KG1 (cell line): ENCODE measurements at regions not wholly inside any gene's neighbourhood (a gene's known extent, or its start where the extent isn't known, plus 50 kb on each side); places are given as distances from the start of the nearest gene placed in this dataset.
"Not testable (repeated sequence)": the region's sequence is repeated elsewhere in the genome, so short reads cannot be mapped to it uniquely, and the experiment has no call there.

Experiments
- DNase-seq: peaks from one replicate; lab custom pipeline; 2025; lab: John Stamatoyannopoulos, UW

GRCh38 chr4:12697970-12698369, 786.2 kb downstream of the RAB28 start:
- no peak for DNase-seq

GRCh38 chr4:12692815-12693214, 791.3 kb downstream of the RAB28 start:
- no peak for DNase-seq

- no peak for DNase-seq
These were observed 793.0 kb downstream of the RAB28 start for GRCh38 chr4:12691168-12691567.

- no peak for DNase-seq
These were observed 794.7 kb downstream of the RAB28 start for GRCh38 chr4:12689457-12689856.

- DNase-seq = no peak
These were observed 804.9 kb downstream of the RAB28 start for GRCh38 chr4:12679217-12679616.

GRCh38 chr4:12674184-12674583, 810.0 kb downstream of the RAB28 start:
- no peak for DNase-seq

GRCh38 chr4:12672303-12672702, 811.8 kb downstream of the RAB28 start:
- no peak for DNase-seq

GRCh38 chr4:12658146-12658545, 826.0 kb downstream of the RAB28 start:
- no peak for DNase-seq

- DNase-seq = no peak
These were observed 832.3 kb downstream of the RAB28 start for GRCh38 chr4:12651876-12652275.

GRCh38 chr4:12645732-12646131, 838.4 kb downstream of the RAB28 start:
- no peak for DNase-seq

GRCh38 chr4:12644261-12644660, 839.9 kb downstream of the RAB28 start:
- no peak for DNase-seq

GRCh38 chr4:12636191-12636590, 847.9 kb downstream of the RAB28 start:
- DNase-seq = no peak

- DNase-seq = no peak
These were observed 848.5 kb downstream of the RAB28 start for GRCh38 chr4:12635629-12636028.

- DNase-seq = peak; percentile 56
These were observed 851.0 kb downstream of the RAB28 start for GRCh38 chr4:12633053-12633651.

GRCh38 chr4:12615822-12616221, 868.3 kb downstream of the RAB28 start:
- DNase-seq = no peak

GRCh38 chr4:12612876-12613275, 871.3 kb downstream of the RAB28 start:
- DNase-seq = no peak

- not testable (repeated sequence) for DNase-seq
These were observed 874.8 kb downstream of the RAB28 start for GRCh38 chr4:12609212-12609875.

GRCh38 chr4:12595986-12596385, 888.2 kb downstream of the RAB28 start:
- no peak for DNase-seq

GRCh38 chr4:12595489-12595888, 888.7 kb downstream of the RAB28 start:
- no peak for DNase-seq

GRCh38 chr4:12588582-12588981, 895.6 kb downstream of the RAB28 start:
- no peak for DNase-seq

- no peak for DNase-seq
These were observed 897.7 kb downstream of the RAB28 start for GRCh38 chr4:12586242-12587006.

- no peak for DNase-seq
These were observed 899.8 kb downstream of the RAB28 start for GRCh38 chr4:12584116-12584875.

- DNase-seq = no peak
These were observed 900.9 kb downstream of the RAB28 start for GRCh38 chr4:12583275-12583674.
